H54 (cell line): ENCODE measurements at regions not wholly inside any gene's neighbourhood (a gene's known extent, or its start where the extent isn't known, plus 50 kb on each side); places are given as distances from the start of the nearest gene placed in this dataset.
"Not testable (repeated sequence)": the region's sequence is repeated elsewhere in the genome, so short reads cannot be mapped to it uniquely, and the experiment has no call there.

Experiments
- DNase-seq: peaks from one replicate; pipeline ENCODE4 v3.0.0; 2011; ENCODE audit warnings: low spot score, mixed read lengths; ENCODE audit not compliant: insufficient read length
- FAIRE-seq: peaks from 3 replicates; lab custom pipeline; 2011; peaks lifted over from hg19 to GRCh38; lab: Jason Lieb, UNC
- POLR2A ChIP-seq: IDR thresholded peaks from 2 replicates; pipeline ENCODE4 v1.6.1; 2011; ENCODE audit warnings: low read depth, mild to moderate bottlenecking, low read length

DNA sequence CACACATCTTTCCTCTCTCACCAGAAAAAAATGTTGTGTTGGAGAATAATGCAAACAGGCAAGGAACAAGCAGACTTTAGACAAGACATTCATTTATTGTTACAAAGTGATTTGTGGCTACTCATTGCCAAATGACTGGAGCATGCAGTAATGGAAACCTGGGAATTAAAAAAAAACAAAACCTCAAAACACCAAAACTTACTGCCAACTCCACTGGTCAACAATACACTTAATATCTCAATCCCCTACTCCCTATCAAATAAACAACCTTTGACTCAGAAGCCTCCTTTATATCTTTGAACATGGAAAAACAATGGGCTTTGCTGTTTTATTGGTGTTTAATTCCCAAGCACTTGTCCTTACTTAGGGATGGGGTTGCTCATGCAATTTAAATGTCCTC, 112.8 kb downstream of the POSTN start:
- TF ChIP-seq POLR2A = no peak
- FAIRE-seq (no peak), DNase-seq (no peak)

DNA sequence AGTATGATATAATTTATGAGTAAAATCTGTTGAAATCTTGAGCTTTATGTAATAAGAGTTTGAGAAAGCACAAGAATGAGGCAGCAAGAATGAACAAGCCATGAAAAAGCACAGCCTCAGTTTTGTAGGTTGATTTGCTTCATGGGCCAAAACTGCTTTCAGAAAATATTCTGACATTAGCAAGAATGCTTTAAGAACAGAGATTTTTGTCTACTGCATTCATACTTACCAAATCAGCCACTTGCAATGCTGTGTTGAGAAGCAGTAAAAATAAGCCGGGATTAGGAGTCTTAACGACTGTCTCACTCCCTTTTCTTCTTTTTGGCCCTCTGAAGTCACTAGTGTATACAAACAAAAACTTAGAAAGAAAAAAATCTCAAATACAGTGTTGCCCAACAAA, 114.5 kb downstream of the POSTN start:
- no peak for TF ChIP-seq POLR2A
- no peak for FAIRE-seq

DNA sequence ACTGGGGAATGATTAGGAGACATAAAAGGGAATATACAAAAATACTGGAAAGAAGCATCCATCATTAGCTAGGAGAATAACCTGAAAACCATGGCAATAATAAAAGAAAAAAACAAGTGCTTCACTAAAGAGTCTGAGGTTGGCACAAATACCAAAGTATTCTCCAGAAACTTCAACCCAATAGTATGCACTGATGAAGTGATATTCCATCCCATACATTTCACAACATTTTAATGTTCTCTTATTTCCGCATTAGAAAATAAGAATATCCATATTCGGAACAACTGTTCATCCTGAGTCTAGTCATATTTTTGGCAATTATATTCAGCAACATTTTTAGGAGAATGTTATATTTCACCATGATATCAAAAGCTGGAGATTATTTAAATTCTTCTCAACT, 116.2 kb downstream of the POSTN start:
- no peak for TF ChIP-seq POLR2A
- DNase-seq (no peak), FAIRE-seq (no peak)

More for the DNA sequence above, 114.5 kb downstream of the POSTN start:
- no peak for DNase-seq

DNA sequence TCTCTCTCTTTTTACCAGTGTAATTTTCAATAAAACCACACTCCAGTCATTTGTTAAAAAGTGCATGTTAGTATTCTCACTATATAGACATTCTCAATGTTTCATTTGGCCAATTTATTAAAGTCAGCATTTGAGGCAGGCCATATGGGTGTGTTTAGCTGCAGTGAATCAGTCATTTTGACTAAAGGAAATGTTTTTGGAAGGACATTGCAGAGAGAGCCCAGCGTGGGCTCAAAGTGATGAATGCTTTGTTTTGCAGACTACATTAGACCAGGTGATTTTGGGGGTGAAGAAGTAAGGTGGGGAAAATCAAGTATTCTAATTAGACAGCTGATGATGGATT, 116.7 kb downstream of the POSTN start:
- TF ChIP-seq POLR2A = no peak
- no peak for FAIRE-seq
- DNase-seq = no peak

DNA sequence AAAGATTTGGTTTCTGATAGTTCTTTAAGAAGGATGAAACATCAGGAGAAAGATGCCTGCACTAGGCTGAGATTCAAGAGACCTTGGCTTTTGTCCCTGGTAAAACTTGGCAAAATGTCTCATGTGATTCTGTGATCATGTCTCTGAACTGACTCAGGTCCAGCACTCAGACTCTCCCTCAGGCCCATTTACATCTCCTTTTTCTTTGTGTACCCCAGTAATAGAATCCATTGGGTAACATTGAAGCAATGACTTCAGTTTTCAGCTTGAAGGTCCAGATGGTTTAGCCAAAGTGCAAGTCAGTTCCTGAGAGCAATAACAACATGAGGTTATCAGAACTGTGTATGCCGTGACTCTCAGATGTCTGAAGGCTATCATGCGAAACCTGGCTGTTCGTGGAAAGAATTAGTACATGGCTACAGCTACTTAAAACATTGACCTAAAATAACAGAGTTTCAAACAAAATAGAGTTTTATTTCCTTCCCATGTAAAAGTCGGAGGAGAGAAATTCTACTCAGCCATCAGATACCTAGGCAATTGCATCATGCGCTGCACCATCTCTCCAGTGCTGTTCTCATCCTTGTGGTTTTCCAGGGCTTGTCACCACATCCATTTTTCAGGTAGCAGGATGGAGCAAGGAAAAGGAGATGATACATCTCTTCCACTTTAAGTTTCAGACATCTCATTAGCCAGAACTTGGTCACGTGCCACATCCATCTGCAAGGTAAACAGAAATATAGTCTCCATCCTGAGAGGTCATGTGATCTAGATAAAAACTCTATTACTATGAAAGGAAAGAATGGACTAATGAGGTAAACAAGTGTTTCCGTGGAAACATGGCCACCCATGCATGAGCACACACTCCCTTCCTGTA, 117.3 kb downstream of the POSTN start:
- TF ChIP-seq POLR2A = no peak
- DNase-seq (no peak), FAIRE-seq (no peak)

DNA sequence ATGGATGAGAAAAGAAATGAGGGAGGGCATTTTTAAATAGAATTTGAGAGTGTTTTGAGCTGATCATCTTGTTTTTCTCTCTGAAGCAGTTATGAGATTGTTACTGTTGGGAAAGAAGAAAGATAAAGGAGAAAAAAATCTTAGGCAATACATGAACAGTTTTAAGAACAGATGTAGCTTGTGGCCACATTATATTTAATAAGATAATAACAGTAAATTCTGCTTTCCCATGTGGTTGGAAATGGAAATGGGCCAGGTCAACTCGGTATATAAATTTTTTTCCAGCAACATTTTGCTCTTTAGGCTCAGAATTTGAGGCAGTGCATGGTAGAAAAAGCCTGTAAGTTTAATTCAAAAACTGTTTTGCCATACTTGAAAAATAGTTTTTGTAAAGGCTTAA, 118.7 kb downstream of the POSTN start:
- TF ChIP-seq POLR2A = no peak
- DNase-seq = no peak
- no peak for FAIRE-seq

DNA sequence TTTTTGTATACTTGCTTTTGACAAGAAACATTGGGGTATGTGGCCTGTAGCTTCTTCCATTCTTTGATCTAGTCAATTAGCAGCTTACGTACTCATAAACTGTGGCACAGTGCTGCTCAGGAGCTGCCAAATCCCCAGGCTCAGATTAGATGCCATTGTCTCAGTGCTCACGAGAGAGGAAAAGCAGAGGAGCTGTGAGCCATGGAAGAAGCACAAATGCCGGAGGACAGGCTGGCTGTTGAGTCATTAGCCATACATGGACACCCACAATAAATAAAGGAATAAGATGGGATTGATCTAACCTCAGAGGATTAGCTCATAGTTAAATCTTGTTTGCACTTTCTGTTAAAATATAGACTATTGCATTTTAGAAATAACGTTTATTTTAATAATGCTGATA, 121.7 kb downstream of the POSTN start:
- no peak for DNase-seq
- no peak for TF ChIP-seq POLR2A
- no peak for FAIRE-seq

DNA sequence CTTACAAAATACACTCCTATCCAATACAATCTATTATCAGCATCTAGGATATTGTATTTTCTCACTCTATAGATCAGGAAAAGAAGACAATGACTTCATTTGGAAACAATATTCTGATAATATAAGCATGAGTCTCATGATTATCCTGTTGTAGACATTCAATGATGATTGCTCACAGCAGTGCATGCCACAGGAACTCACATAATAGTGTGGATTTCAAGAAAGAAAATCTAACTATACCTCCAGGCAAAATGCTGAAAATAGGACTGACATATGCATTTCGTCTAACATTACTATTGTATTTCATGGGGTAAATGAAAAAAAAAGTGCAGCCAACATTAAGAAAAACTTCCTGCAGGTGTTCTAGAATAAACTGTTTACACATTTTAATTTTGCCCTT, 122.6 kb downstream of the POSTN start:
- TF ChIP-seq POLR2A = no peak
- FAIRE-seq = no peak
- no peak for DNase-seq

DNA sequence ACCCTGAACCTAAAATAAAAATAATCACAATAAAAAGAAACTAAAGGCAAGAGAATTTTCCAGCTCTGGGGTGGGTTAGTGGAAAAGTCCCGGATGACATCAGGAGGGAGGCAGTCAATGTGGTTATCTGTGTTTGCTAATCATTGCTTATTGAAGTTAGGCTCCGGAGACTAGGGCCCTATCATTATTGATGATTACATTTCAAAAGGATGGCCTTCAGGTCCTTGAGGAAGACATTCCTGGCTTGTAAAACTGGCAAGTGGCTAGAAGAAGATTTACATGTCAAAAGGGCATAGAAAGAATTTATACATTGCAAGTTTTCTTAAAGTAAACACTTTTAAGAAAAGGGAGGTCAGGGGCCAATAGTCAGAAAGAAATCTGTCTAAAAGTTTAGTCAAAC, 123.4 kb downstream of the POSTN start:
- TF ChIP-seq POLR2A = no peak
- DNase-seq (no peak), FAIRE-seq (no peak)

DNA sequence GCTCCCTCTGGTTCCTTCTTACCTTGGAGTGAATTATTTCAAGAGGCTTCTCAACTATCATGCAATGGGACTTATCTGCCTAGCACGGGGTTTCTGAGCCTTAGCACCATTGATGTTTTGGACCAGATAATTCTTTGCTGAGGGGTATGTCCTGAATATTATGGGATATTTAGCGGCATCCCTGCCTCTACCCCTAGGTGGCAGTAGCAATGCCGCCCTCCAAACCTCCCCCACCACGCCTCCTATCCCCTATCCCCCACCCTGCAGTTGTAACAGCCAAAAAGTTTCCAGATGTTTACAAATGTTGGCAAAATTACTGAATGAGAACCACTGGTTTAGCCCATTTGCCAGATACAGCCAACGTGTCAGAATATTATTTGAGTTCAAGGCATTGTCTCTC, 125.5 kb downstream of the POSTN start:
- no peak for FAIRE-seq
- no peak for DNase-seq
- no peak for TF ChIP-seq POLR2A

DNA sequence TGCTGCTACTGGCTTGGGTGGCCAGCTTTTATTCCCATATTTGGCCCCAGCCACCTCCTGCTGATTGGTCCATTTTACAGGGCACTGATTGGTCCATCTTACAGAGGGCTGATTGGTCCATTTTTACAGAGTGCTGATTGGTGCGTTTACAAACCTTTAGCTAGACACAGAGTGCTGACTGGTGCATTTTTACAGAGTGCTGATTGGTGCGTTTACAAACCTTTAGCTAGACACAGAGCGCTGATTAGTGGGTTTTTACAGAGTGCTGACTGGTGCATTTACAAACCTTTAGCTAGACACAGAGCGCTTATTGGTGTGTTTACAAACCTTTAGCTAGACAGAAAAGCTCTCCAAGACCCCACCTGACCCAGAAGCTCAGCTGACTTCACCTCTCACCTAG, 126.3 kb downstream of the POSTN start:
- not testable (repeated sequence) for DNase-seq, FAIRE-seq

DNA sequence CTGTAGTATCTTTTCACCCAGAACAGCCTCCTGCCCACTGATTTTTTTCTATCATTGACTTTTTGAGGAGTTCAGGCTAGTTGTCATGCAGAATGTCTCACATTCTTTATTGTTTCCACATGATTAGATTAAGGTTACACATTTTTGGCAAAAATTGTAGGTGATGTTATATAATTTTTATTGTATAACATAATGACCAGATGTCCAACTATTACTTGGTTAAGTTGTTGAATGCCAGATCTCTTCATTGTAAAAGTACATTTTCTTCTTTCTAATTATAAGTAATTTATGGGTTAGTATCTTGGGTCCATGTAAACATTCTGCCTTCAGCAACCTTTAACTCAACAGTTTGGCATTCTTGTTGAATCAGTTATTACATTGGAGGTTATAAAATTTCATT, 138.4 kb downstream of the POSTN start:
- FAIRE-seq = no peak
- TF ChIP-seq POLR2A = no peak
- DNase-seq = no peak

DNA sequence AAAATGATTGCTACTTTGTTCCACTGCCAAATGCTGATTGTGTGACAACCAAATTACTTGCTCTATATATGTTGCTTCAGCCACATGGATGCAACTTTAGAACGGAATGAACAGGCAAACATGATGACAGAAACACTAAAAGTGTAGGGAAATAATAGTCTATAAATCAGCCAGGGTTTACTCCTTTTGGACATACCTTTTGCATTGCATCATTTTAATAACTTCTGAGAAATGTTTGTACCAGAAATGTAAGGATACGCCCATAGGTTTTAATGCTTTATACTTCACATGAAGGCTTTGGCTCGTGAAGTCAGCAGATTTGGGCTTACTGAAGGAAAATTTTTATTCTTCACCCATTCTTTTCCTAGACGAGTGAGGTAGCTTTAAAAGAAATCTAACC, 141.0 kb downstream of the POSTN start:
- no peak for FAIRE-seq
- DNase-seq = no peak
- TF ChIP-seq POLR2A = no peak

DNA sequence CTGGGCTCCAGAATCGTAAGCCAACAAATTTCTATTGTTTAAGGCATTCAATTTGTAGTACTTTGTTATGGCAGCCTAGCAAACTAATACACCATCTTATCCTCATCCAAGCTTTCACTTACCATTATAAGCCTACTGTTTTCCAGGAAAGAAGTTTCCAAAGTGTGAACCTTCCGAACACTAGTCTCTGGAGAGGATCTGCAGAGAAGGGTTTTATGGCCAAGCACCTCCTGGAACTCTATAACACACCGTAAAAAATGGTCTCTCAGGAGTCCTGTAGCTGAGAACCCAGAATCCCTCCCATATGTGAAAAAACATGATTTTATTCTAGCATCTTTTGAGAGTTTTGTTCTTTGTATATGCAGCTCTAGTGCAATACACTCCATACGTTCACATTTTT, 142.1 kb downstream of the POSTN start:
- DNase-seq (no peak), FAIRE-seq (no peak)
- no peak for TF ChIP-seq POLR2A

DNA sequence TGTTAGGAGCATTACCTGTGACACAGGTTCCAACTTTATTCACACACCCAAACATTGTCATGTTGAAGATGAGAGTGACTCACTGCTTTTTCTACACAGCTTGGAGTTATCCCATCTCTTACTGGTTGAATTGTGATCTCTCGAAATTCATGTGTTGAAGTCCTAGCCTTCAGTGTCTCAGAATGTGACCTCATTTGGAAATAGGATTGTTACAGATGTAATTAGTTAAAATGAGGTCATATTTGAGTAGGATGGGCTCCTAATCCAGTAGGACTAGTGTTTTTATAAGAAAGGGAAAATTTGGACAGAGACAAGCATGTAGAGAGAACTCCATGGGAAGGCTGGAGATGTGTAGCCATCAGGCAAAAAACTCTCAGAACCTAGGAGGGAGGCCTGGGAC, 142.5 kb downstream of the POSTN start:
- no peak for DNase-seq
- no peak for FAIRE-seq
- no peak for TF ChIP-seq POLR2A
